HCT116 (cell line): ENCODE measurements at regions not wholly inside any gene's neighbourhood (a gene's known extent, or its start where the extent isn't known, plus 50 kb on each side); places are given as distances from the start of the nearest gene placed in this dataset.
A peak's percentile ranks its signal among the peaks of the same experiment; 100 is the strongest.

Experiments used
- ATAC-seq: fragments of 200-7000 bp; cut with Tn5 transposase; 2 replicates; pipeline ENCODE4 v1.9.1; 2020; ENCODE audit warnings: mild to moderate bottlenecking, moderate library complexity
- BruUV-seq: library from RNA; stranded (reverse); fragments of 400-500 nt; replicated peaks from 2 replicates; lab custom pipeline; 2021; lab: Mats Ljungman, UMichigan
- CTCF ChIA-PET: fragments of 300-600 bp; sonication (Branson Sonifier 250); formaldehyde crosslinking; loops from one replicate; lab custom pipeline; 2021; ENCODE audit warnings: antibody characterized with exemption; lab: Charles Lee
- POLR2A ChIA-PET: fragments of 300-600, 350-600 bp; sonication (Branson Sonifier 250); formaldehyde crosslinking; loops from one replicate; lab custom pipeline; 2021; ENCODE audit warnings: antibody characterized with exemption; lab: Charles Lee
- RAD21 ChIA-PET, 2 experiments: fragments of 300-600 bp; sonication (Branson Sonifier 250); formaldehyde crosslinking; loops; one replicate each; lab custom pipeline; 2023; ENCODE audit warnings: low total read pairs in 2 of 2; ENCODE audit not compliant: uncharacterized antibody in 2 of 2, unreplicated experiment in 2 of 2, low non-redundant PET in 1 of 2; lab: Charles Lee
- DNase-seq: peaks from one replicate; pipeline ENCODE4 v3.0.0-alpha.2; 2010; ENCODE audit warnings: low read depth, low spot score
- H2AFZ ChIP-seq: fragments of 200-600 bp; shearing (Covaris generic), sonication (generic); 2 replicates; pipeline ENCODE4 v1.6.1; 2017; ENCODE audit warnings: low read depth, mixed run types, mixed read lengths, antibody characterized with exemption, low read length; ENCODE audit not compliant: poor library complexity, severe bottlenecking
- H3K27ac ChIP-seq: 2 replicates; pipeline ENCODE4 v1.5.1; 2012; ENCODE audit warnings: low read depth, low read length
- H3K27me3 ChIP-seq: fragments of 200-600 bp; sonication (generic); 2 replicates; pipeline ENCODE4 v1.6.1; 2016; ENCODE audit warnings: mixed run types, low read length, mixed read lengths; ENCODE audit not compliant: insufficient read depth
- H3K36me3 ChIP-seq, 2 experiments: fragments of 200-500 bp in 1 of 2; fragments of 200-600 bp in 1 of 2; sonication (Bioruptor generic) in 1 of 2; sonication (generic) in 1 of 2; 2 replicates each; pipeline versions ENCODE4 v1.5.1 to v1.6.1; 2014 to 2016; ENCODE audit warnings: low read length in 2 of 2, inconsistent platforms in 1 of 2, mixed read lengths in 1 of 2, mixed run types in 1 of 2; ENCODE audit not compliant: insufficient read depth in 2 of 2, control insufficient read depth in 1 of 2
- H3K4me1 ChIP-seq, 2 experiments: fragments of 200-600 bp in 1 of 2; sonication (generic) in 1 of 2; 2 replicates each; pipeline versions ENCODE4 v1.5.1 to v1.6.1; 2012 to 2017; ENCODE audit warnings: low read length in 2 of 2, inconsistent platforms in 1 of 2, mild to moderate bottlenecking in 1 of 2, mixed read lengths in 1 of 2, mixed run types in 1 of 2, moderate library complexity in 1 of 2; ENCODE audit not compliant: insufficient read depth in 2 of 2, control insufficient read depth in 1 of 2
- H3K4me2 ChIP-seq: fragments of 200-600 bp; sonication (generic); 2 replicates; pipeline ENCODE4 v1.6.1; 2017; ENCODE audit warnings: mixed run types, low read length, mixed read lengths
- H3K4me3 ChIP-seq, 2 experiments: fragments of 200-600 bp in 1 of 2; sonication (generic) in 1 of 2; replicated peaks in 1 of 2; 2 replicates each; pipeline ENCODE4 v1.5.1; 2011 to 2016; ENCODE audit warnings: low read length in 2 of 2, control low read depth in 1 of 2, low read depth in 1 of 2, mild to moderate bottlenecking in 1 of 2, mixed read lengths in 1 of 2, mixed run types in 1 of 2
- H3K79me2 ChIP-seq: fragments of 200-600 bp; sonication (generic); 2 replicates; pipeline ENCODE4 v1.6.1; 2017; ENCODE audit warnings: mild to moderate bottlenecking, mixed run types, low read length, moderate library complexity, mixed read lengths; ENCODE audit not compliant: insufficient read depth
- H3K9ac ChIP-seq: fragments of 200-600 bp; sonication (generic); 2 replicates; pipeline ENCODE4 v1.6.1; 2016; ENCODE audit warnings: low read length, mixed read lengths
- H3K9me2 ChIP-seq: fragments of 200-600 bp; sonication (generic), shearing (Covaris generic); 2 replicates; pipeline ENCODE4 v1.6.1; 2017; ENCODE audit warnings: mixed run types, mild to moderate bottlenecking, moderate library complexity; ENCODE audit not compliant: insufficient read depth
- H3K9me3 ChIP-seq, 2 experiments: fragments of 200-500 bp in 1 of 2; fragments of 200-600 bp in 1 of 2; sonication (Bioruptor generic) in 1 of 2; sonication (generic) in 1 of 2; 2 replicates each; pipeline ENCODE4 v1.6.1; 2014 to 2017; ENCODE audit warnings: low read length in 2 of 2, mixed read lengths in 2 of 2, inconsistent platforms in 1 of 2, low read depth in 1 of 2, mild to moderate bottlenecking in 1 of 2, mixed run types in 1 of 2, moderate library complexity in 1 of 2; ENCODE audit not compliant: control insufficient read depth in 1 of 2, insufficient read depth in 1 of 2
- H4K20me1 ChIP-seq: fragments of 200-600 bp; sonication (generic), shearing (Covaris generic); 2 replicates; pipeline ENCODE4 v1.6.1; 2017; ENCODE audit warnings: mixed run types, mild to moderate bottlenecking, moderate library complexity; ENCODE audit not compliant: insufficient read depth
- CTCF ChIP-seq, 3 experiments: fragments of 200-600 bp in 1 of 3; sonication (generic) in 1 of 3; IDR thresholded peaks in 2 of 3; conservative IDR thresholded peaks in 1 of 3; 2 replicates each; pipeline ENCODE4 v1.5.1; 2012 to 2017; ENCODE audit warnings: low read depth in 2 of 3, low read length in 2 of 3, antibody characterized with exemption in 1 of 3, borderline replicate concordance in 1 of 3, control low read depth in 1 of 3, mild to moderate bottlenecking in 1 of 3, mixed read lengths in 1 of 3, mixed run types in 1 of 3, moderate library complexity in 1 of 3; ENCODE audit not compliant: insufficient read depth in 1 of 3
- ELF1 ChIP-seq: IDR thresholded peaks from 2 replicates; pipeline ENCODE4 v1.6.1; 2012; ENCODE audit warnings: low read depth, borderline replicate concordance
- RAD21 ChIP-seq: IDR thresholded peaks from 2 replicates; pipeline ENCODE4 v1.6.1; 2012; ENCODE audit warnings: low read depth, mild to moderate bottlenecking
- intact Hi-C: fragments of 100-400 bp; cut with micrococcal nuclease; formaldehyde crosslinking; loops from 2 replicates; pipeline ENCODE4 v1.10.0; 2022

GRCh38 chr6:141562851-141563763 lies 569.6 kb upstream of the GJE1 start:
- ChIA-PET RAD21 (no interaction called here), CTCF (interaction anchor here (1.2 to 1.3 kb wide), 2 partner anchors 11 to 113 kb away, joined by 3 to 4 read pairs; no protein-coding TSS in a partner anchor)
- H3K9me2 ChIP-seq = no peaks in the 10 kb centered on the region
- peak; percentile 90 for TF ChIP-seq RAD21
- TF ChIP-seq ELF1 = no peak
- TF ChIP-seq CTCF (IDR thresholded peaks at IDR 0.05 in 2 of 3, conservative IDR thresholded peaks at IDR 0.05 in 1 of 3; ENCODE audit: borderline replicate concordance in 1 of 3, insufficient read depth in 1 of 3, low read depth in 2 of 3, low read length in 2 of 3) = peak; percentile 57 to 85 (median 79); a peak in 5 of 6 replicates
- TF ChIP-seq, all 23 proteins: peak for 2
- H3K79me2 ChIP-seq = no peaks in the 10 kb centered on the region
- H3K4me3 ChIP-seq = no peak overlapping the region
- H3K36me3 ChIP-seq = no peaks in the 10 kb centered on the region
- H3K9ac ChIP-seq = no peak overlapping the region
- H3K27me3 ChIP-seq = no peaks in the 10 kb centered on the region
- peak; percentile 73 for DNase-seq
- intact Hi-C loops = loop anchor here (2.0 to 10.0 kb wide), 3 partner anchors 254 to 1682 kb away; no protein-coding TSS in a partner anchor
- POLR2A ChIA-PET = interaction anchor here (0.6 kb wide), 1 partner anchor 85 kb away, joined by 3 read pairs; no protein-coding TSS in a partner anchor
- no peaks in the 10 kb centered on the region for H4K20me1 ChIP-seq
- H3K27ac ChIP-seq = no peak overlapping the region
- no peak overlapping the region for H3K4me2 ChIP-seq
- H3K9me3 ChIP-seq = no peaks in the 10 kb centered on the region
- H3K4me1 ChIP-seq = peaks cover 0 to 3% of the 10 kb centered on the region in 2 experiments; a peak in 1 of 4 replicates
- peak; percentile 74 for ATAC-seq
- no TSS peak for BruUV-seq
- peak overlapping the region; percentile 62 for H2AFZ ChIP-seq
